OCI-LY7 (cell line): ENCODE measurements at regions not wholly inside any gene's neighbourhood (a gene's known extent, or its start where the extent isn't known, plus 50 kb on each side); places are given as distances from the start of the nearest gene placed in this dataset.

Experiments used
- BruUV-seq: library from RNA; stranded (reverse); fragments of 400-500 nt; replicated peaks from 2 replicates; lab custom pipeline; 2021; lab: Mats Ljungman, UMichigan
- CTCF ChIA-PET: fragments of 300-600 bp; sonication (Branson Sonifier 250); formaldehyde crosslinking; loops from one replicate; lab custom pipeline; 2022; ENCODE audit warnings: antibody characterized with exemption; ENCODE audit not compliant: unreplicated experiment; lab: Charles Lee
- POLR2A ChIA-PET: fragments of 300-600 bp; sonication (Branson Sonifier 250); formaldehyde crosslinking; loops from one replicate; lab custom pipeline; 2022; ENCODE audit warnings: antibody characterized with exemption; lab: Charles Lee
- DNase-seq: peaks from one replicate; pipeline ENCODE4 v3.0.0-alpha.2; 2015; ENCODE audit warnings: low spot score
- H2AFZ ChIP-seq: fragments of 200-600 bp; sonication (generic), shearing (Covaris generic); 2 replicates; pipeline ENCODE4 v1.6.1; 2014; ENCODE audit warnings: mild to moderate bottlenecking, antibody characterized with exemption, low read length, moderate library complexity
- H3K27ac ChIP-seq: fragments of 200-600 bp; sonication (generic); 2 replicates; pipeline ENCODE4 v1.5.1; 2014; ENCODE audit warnings: mixed run types, low read depth, mild to moderate bottlenecking, moderate library complexity, low read length, inconsistent platforms; ENCODE audit not compliant: poor library complexity, severe bottlenecking
- H3K36me3 ChIP-seq: fragments of 200-600 bp; sonication (generic); 2 replicates; pipeline ENCODE4 v1.6.1; 2014; ENCODE audit warnings: mild to moderate bottlenecking, antibody characterized with exemption, low read length, moderate library complexity, mixed read lengths; ENCODE audit not compliant: insufficient read depth
- H3K4me1 ChIP-seq: fragments of 200-600 bp; sonication (generic); 2 replicates; pipeline ENCODE4 v1.5.1; 2014; ENCODE audit warnings: mild to moderate bottlenecking, low read length; ENCODE audit not compliant: insufficient read depth, poor library complexity, severe bottlenecking
- H3K4me2 ChIP-seq: fragments of 200-600 bp; sonication (generic); 2 replicates; pipeline ENCODE4 v1.6.1; 2014; ENCODE audit warnings: mild to moderate bottlenecking, low read length
- H3K4me3 ChIP-seq: fragments of 200-600 bp; sonication (generic); 2 replicates; pipeline ENCODE4 v1.5.1; 2014; ENCODE audit warnings: mild to moderate bottlenecking, low read depth, low read length; ENCODE audit not compliant: poor library complexity, severe bottlenecking
- H3K79me2 ChIP-seq: fragments of 200-600 bp; sonication (generic); 2 replicates; pipeline ENCODE4 v1.6.1; 2016; ENCODE audit warnings: low read depth, mild to moderate bottlenecking, low read length, moderate library complexity, mixed read lengths; ENCODE audit not compliant: insufficient read depth
- H3K9me2 ChIP-seq: fragments of 200-600 bp; sonication (generic); 2 replicates; pipeline ENCODE4 v1.6.1; 2016; ENCODE audit warnings: mild to moderate bottlenecking, low read length, mixed read lengths; ENCODE audit not compliant: insufficient read depth
- H3K9me3 ChIP-seq: fragments of 200-600 bp; sonication (generic); 2 replicates; pipeline ENCODE4 v1.6.1; 2014; ENCODE audit warnings: mild to moderate bottlenecking, mixed run types, low read length, mixed read lengths
- H4K20me1 ChIP-seq: fragments of 200-600 bp; sonication (generic); 2 replicates; pipeline ENCODE4 v1.6.1; 2014; ENCODE audit warnings: mild to moderate bottlenecking, antibody characterized with exemption, low read length, moderate library complexity, mixed read lengths; ENCODE audit not compliant: insufficient read depth
- CTCF ChIP-seq: fragments of 200-600 bp; sonication (generic); conservative IDR thresholded peaks from 2 replicates; pipeline ENCODE4 v1.5.1; 2014; ENCODE audit warnings: mild to moderate bottlenecking, antibody characterized with exemption, low read length, moderate library complexity, mixed read lengths
- EZH2phosphoT487 ChIP-seq: fragments of 200-600 bp; sonication (generic); IDR thresholded peaks from 2 replicates; pipeline ENCODE4 v1.6.1; 2018; ENCODE audit warnings: low read depth, borderline replicate concordance, mild to moderate bottlenecking, mixed run types, antibody characterized with exemption, low read length, moderate library complexity, mixed read lengths
- intact Hi-C: fragments of 100-400 bp; cut with micrococcal nuclease; formaldehyde crosslinking; loops from one replicate; pipeline ENCODE4 v1.10.0; 2022; ENCODE audit not compliant: unreplicated experiment

- H3K4me2 ChIP-seq: no peak overlapping the region
- no peaks in the 10 kb centered on the region for H3K36me3 ChIP-seq
- H3K9me3 ChIP-seq: no peaks in the 10 kb centered on the region
- TF ChIP-seq CTCF: no peak
- TF ChIP-seq EZH2phosphoT487: no peak
- DNase-seq: no peak
- ChIA-PET CTCF (no interaction called here), POLR2A (interaction anchor here (0.5 to 0.9 kb wide), 3 partner anchors 8 to 250 kb away, joined by 3 to 4 read pairs (median 4); no protein-coding TSS in a partner anchor)
- no peak overlapping the region for H2AFZ ChIP-seq
- H3K79me2 ChIP-seq: no peaks in the 10 kb centered on the region
- H4K20me1 ChIP-seq: no peaks in the 10 kb centered on the region
- intact Hi-C loops: no loop called here
- BruUV-seq: no TSS peak
- no peaks in the 10 kb centered on the region for H3K4me1 ChIP-seq
- H3K9me2 ChIP-seq: no peaks in the 10 kb centered on the region
- H3K27ac ChIP-seq: no peak overlapping the region
- no peak overlapping the region for H3K4me3 ChIP-seq
These were observed 159.7 kb upstream of the MCHR2 start for GRCh38 chr6:100153636-100154275.

- BruUV-seq: no TSS peak
- no peaks in the 10 kb centered on the region for H3K9me2 ChIP-seq
These were observed 158.2 kb upstream of the MCHR2 start for GRCh38 chr6:100152201-100152600.

More at GRCh38 chr6:100152201-100152600, 158.2 kb upstream of the MCHR2 start:
- Histone ChIP-seq H3K79me2 (no peaks in the 10 kb centered on the region), H3K4me2 (no peak overlapping the region), H2AFZ (no peak overlapping the region), H3K9me3 (no peaks in the 10 kb centered on the region), H3K27ac (no peak overlapping the region), H3K36me3 (no peaks in the 10 kb centered on the region), H4K20me1 (no peaks in the 10 kb centered on the region), H3K4me1 (no peaks in the 10 kb centered on the region), H3K4me3 (no peak overlapping the region)
- ChIA-PET CTCF (no interaction called here), POLR2A (interaction anchor here (0.6 kb wide), 1 partner anchor 1215 kb away, joined by 3 read pairs; no protein-coding TSS in a partner anchor)
- no peak for DNase-seq
- intact Hi-C loops: no loop called here
- TF ChIP-seq EZH2phosphoT487 (no peak), CTCF (no peak)
